ENCODE measurements at regions not wholly inside any gene's neighbourhood (a gene's known extent, or its start where the extent isn't known, plus 50 kb on each side); places are given as distances from the start of the nearest gene placed in this dataset.

DNA sequence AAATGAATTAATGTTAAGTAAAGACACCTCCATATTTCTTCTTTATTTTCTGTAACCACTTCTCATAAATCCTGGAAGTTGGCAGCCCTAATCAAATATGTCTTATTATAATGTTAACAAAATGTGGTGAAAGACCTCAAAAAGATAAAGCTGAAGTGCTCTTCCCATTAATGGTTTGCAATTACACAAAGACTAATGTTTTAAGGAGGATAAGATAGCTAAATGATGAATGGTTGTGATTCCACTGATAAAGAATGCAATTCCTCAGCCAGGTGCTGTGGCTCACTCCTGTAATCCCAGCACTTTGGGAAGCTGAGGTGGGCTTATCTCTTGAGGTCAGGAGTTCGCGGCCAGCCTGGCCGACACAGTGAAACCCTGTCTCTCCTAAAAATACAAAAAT lies 125.8 kb upstream of the SNX2 start:
- H3K36me3 Mint-ChIP-seq: no peaks in the 10 kb centered on the region
- no peaks in the 10 kb centered on the region for H3K9me3 Mint-ChIP-seq
- H3K27ac Mint-ChIP-seq: no peak overlapping the region
- H3K9me3 ChIP-seq (ENCODE audit: control insufficient read depth in 1 of 2, low read length in 2 of 2): no peaks in the 10 kb centered on the region
- no peaks in the 10 kb centered on the region for H3K27me3 ChIP-seq (ENCODE audit: insufficient read depth, low read length)
- no peak overlapping the region for H3K4me3 Mint-ChIP-seq
- no peak for DNase-seq
- ChIA-PET POLR2A (ENCODE audit: partially characterized antibody) (no interaction called here), CTCF (ENCODE audit: partially characterized antibody) (no interaction called here)
- H3K27ac ChIP-seq (ENCODE audit: low read depth, low read length): no peak overlapping the region
- no peaks in the 10 kb centered on the region for H3K27me3 Mint-ChIP-seq
- no peaks in the 10 kb centered on the region for H3K4me1 ChIP-seq (ENCODE audit: insufficient read depth, low read length)
- intact Hi-C loops (cut with micrococcal nuclease): no loop called here
- no peaks in the 10 kb centered on the region for H3K36me3 ChIP-seq (ENCODE audit: insufficient read depth, low read length)
- H3K4me1 Mint-ChIP-seq: no peaks in the 10 kb centered on the region
- H3K4me3 ChIP-seq (ENCODE audit: low read length in 2 of 2): no peak overlapping the region

DNA sequence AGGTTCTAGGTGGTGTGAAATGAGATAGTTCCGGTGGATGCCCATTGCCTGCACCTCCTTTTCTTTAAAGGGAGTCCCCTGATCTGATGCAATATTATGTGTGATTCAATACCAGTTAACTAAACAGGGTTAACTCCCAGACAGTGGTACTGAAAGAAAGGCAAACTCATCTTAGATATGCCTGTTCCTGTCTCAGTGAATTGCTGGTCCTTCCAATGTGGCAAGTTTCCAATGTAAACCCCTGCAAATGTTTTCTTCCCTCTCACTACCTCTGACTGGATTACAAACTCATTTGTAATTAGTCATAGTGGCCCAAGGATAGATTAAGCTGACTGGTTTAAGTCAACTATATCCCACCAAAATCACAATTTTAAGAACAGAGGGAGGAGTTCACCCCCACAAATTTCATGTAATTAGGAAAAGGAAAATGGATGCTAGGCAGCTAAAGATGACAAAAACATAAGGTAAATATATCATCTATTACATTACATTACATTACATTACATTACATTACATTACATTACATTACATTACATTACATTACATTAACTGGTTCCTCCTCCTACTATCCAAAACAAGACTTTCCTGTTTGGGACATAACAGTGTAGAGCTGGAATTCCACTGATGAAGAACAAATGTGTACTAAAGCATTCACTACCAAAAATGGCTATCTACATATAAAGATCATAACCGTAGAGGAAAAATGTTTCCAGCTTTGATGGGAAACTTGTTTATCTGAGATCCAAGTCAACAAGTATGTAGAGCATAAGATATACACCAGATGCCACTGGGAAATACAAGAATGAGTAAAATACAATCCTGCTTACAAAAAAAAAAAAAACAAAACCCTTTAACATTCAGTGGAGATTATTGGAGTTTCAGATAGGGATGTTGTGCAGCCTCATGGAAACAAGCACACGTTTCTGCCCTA lies 121.5 kb upstream of the SNX2 start:
- no peak overlapping the region for H3K4me3 ChIP-seq (ENCODE audit: low read length in 2 of 2)
- POLR2A ChIA-PET (ENCODE audit: partially characterized antibody): no interaction called here

DNA sequence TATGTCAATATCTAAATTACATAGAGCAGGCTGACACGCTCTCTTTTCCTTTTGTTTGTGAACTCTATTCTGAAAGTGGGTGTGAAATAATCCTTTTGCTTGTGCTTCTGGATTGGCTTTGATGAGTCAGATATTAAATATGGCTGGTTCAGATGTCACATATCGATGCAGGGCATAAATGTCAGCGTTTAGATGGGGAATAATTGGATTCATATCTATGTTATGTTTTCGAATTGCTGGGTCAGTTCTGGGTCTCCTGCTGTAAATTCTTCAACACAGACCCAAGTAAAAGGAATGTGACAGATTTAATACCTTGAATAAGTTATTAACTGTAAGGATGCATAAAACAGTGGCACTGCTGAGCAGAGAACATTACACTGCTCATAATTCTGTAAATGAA lies 118.7 kb upstream of the SNX2 start:
- Mint-ChIP-seq H3K4me3 (no peak overlapping the region), H3K27ac (no peak overlapping the region), H3K27me3 (peaks cover 2 to 4% of the 10 kb centered on the region in 2 donors), H3K9me3 (peaks cover 0 to 5% (median 0%) of the 10 kb centered on the region in 8 donors), H3K4me1 (no peaks in the 10 kb centered on the region), H3K36me3 (no peaks in the 10 kb centered on the region)
- Histone ChIP-seq H3K9me3 (ENCODE audit: control insufficient read depth in 1 of 2, low read length in 2 of 2) (no peaks in the 10 kb centered on the region), H3K36me3 (ENCODE audit: insufficient read depth, low read length) (no peaks in the 10 kb centered on the region), H3K4me3 (ENCODE audit: low read length in 2 of 2) (no peak overlapping the region), H3K4me1 (ENCODE audit: insufficient read depth, low read length) (no peaks in the 10 kb centered on the region), H3K27ac (ENCODE audit: low read depth, low read length) (no peak overlapping the region), H3K27me3 (ENCODE audit: insufficient read depth, low read length) (no peaks in the 10 kb centered on the region)
- no peak for DNase-seq
- ChIA-PET CTCF (ENCODE audit: partially characterized antibody) (no interaction called here), POLR2A (ENCODE audit: partially characterized antibody) (no interaction called here)
- intact Hi-C loops (cut with micrococcal nuclease): no loop called here

More for the DNA sequence above, 121.5 kb upstream of the SNX2 start:
- Histone ChIP-seq H3K4me1 (ENCODE audit: insufficient read depth, low read length) (no peaks in the 10 kb centered on the region), H3K27ac (ENCODE audit: low read depth, low read length) (no peak overlapping the region), H3K27me3 (ENCODE audit: insufficient read depth, low read length) (no peaks in the 10 kb centered on the region), H3K36me3 (ENCODE audit: insufficient read depth, low read length) (no peaks in the 10 kb centered on the region), H3K9me3 (ENCODE audit: control insufficient read depth in 1 of 2, low read length in 2 of 2) (no peaks in the 10 kb centered on the region)
- intact Hi-C loops (cut with micrococcal nuclease): no loop called here
- Mint-ChIP-seq H3K27ac (no peak overlapping the region), H3K4me1 (no peaks in the 10 kb centered on the region), H3K9me3 (peaks cover 0 to 4% (median 0%) of the 10 kb centered on the region in 8 donors), H3K27me3 (peaks cover 2 to 4% of the 10 kb centered on the region in 2 donors), H3K36me3 (no peaks in the 10 kb centered on the region), H3K4me3 (no peak overlapping the region)
- CTCF ChIA-PET (ENCODE audit: partially characterized antibody): interaction anchor here (0.7 kb wide), 1 partner anchor 331 kb away, joined by 4 read pairs; no protein-coding TSS in a partner anchor
- DNase-seq: no peak

DNA sequence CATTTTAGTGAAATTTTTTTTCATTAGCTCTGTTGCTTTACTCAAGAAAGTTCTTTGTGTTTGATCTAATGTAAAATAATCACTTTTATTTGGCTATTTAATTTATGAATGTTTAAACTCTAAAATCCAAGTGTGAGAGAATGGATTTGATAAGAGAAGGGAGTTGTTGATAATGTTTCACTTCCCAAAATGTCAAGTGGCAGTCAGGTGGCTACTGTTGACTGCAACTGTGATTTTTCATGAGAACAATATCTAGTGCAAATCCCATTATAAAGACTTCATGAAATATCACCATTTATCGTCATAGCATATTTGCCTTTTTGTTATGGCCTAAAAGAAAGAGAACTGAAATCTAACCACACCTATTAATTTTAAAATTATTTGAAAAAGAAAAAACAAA lies 118.3 kb upstream of the SNX2 start:
- H3K27ac Mint-ChIP-seq: no peak overlapping the region
- H3K27me3 Mint-ChIP-seq: peaks cover 2 to 4% of the 10 kb centered on the region in 2 donors
- ChIA-PET POLR2A (ENCODE audit: partially characterized antibody) (no interaction called here), CTCF (ENCODE audit: partially characterized antibody) (no interaction called here)
- H3K4me1 ChIP-seq (ENCODE audit: insufficient read depth, low read length): no peaks in the 10 kb centered on the region
- no peaks in the 10 kb centered on the region for H3K9me3 ChIP-seq (ENCODE audit: control insufficient read depth in 1 of 2, low read length in 2 of 2)
- no peak overlapping the region for H3K4me3 ChIP-seq (ENCODE audit: low read length in 2 of 2)
- no peaks in the 10 kb centered on the region for H3K4me1 Mint-ChIP-seq
- no peaks in the 10 kb centered on the region for H3K36me3 ChIP-seq (ENCODE audit: insufficient read depth, low read length)
- no peak for DNase-seq
- intact Hi-C loops (cut with micrococcal nuclease): no loop called here
- H3K27me3 ChIP-seq (ENCODE audit: insufficient read depth, low read length): no peaks in the 10 kb centered on the region
- H3K36me3 Mint-ChIP-seq: no peaks in the 10 kb centered on the region
- no peak overlapping the region for H3K4me3 Mint-ChIP-seq
- no peak overlapping the region for H3K27ac ChIP-seq (ENCODE audit: low read depth, low read length)
- H3K9me3 Mint-ChIP-seq: peaks cover 0 to 6% (median 0%) of the 10 kb centered on the region in 8 donors

DNA sequence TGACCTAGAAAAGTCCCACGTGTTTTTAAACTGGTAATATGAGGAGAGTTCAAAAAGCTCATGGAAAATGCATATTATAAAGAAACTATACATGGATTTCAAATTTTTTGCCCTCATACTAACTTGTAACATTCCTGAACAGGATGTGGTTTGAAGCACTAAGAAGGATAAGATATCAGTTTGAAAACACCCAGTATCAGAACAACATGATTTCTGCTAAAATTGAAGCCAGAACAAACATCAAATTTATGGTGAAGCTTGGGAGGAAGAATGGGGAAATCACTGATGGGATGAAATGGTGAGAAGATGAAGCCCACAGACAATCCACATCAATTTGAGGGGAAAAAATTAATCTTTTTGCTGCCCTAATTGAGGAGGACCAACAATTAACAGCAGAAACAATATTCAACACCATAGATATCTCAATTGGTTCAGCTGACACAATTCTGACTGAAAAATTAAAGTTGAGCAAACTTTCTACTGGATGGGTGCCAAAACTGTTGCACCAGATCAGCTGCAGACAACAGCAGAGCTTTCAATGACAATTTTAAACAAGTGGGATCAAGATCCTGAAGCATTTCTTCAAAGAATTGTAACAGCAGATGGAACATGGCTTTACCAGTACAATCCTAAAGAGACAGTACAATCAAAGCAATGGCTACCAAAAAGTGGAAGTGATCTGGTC lies 113.2 kb upstream of the SNX2 start:
- Mint-ChIP-seq H3K9me3 (peaks cover 0 to 9% (median 3%) of the 10 kb centered on the region in 8 donors), H3K4me1 (no peaks in the 10 kb centered on the region), H3K4me3 (no peak overlapping the region), H3K36me3 (no peaks in the 10 kb centered on the region), H3K27ac (no peak overlapping the region), H3K27me3 (peaks cover 0 to 4% of the 10 kb centered on the region in 2 donors)
- POLR2A ChIA-PET (ENCODE audit: partially characterized antibody): no interaction called here
- no peaks in the 10 kb centered on the region for H3K4me1 ChIP-seq (ENCODE audit: insufficient read depth, low read length)
- no peak overlapping the region for H3K27ac ChIP-seq (ENCODE audit: low read depth, low read length)
- intact Hi-C loops (cut with micrococcal nuclease): no loop called here
- H3K9me3 ChIP-seq (ENCODE audit: control insufficient read depth in 1 of 2, low read length in 2 of 2): no peaks in the 10 kb centered on the region
- CTCF ChIA-PET (ENCODE audit: partially characterized antibody): no interaction called here
- no peaks in the 10 kb centered on the region for H3K27me3 ChIP-seq (ENCODE audit: insufficient read depth, low read length)
- no peaks in the 10 kb centered on the region for H3K36me3 ChIP-seq (ENCODE audit: insufficient read depth, low read length)
- H3K4me3 ChIP-seq (ENCODE audit: low read length in 2 of 2): no peak overlapping the region
- no peak for DNase-seq

DNA sequence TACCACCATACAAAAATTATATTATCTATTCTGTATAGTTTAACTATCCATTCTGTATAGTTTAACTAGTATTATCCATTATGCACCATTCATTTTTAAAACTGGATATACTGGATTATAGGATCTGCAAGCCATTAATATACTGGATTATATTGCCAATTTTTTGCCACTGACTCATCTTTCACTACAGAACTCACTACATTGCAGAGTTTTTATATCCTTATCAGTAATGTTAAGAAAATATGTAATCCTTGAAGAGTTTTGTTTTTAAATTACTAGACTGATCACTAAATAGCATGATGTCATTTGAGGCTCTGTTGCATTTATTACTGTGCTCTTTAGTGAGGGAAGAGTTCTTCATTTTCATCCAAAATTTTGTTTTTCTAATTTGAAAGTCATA lies 109.8 kb upstream of the SNX2 start:
- no peaks in the 10 kb centered on the region for H3K36me3 Mint-ChIP-seq
- no peak overlapping the region for H3K4me3 ChIP-seq (ENCODE audit: low read length in 2 of 2)
- no peak overlapping the region for H3K27ac ChIP-seq (ENCODE audit: low read depth, low read length)
- H3K36me3 ChIP-seq (ENCODE audit: insufficient read depth, low read length): no peaks in the 10 kb centered on the region
- peaks cover 0 to 9% (median 5%) of the 10 kb centered on the region in 8 donors for H3K9me3 Mint-ChIP-seq
- ChIA-PET CTCF (ENCODE audit: partially characterized antibody) (no interaction called here), POLR2A (ENCODE audit: partially characterized antibody) (no interaction called here)
- H3K27me3 Mint-ChIP-seq: peaks cover 3 to 4% of the 10 kb centered on the region in 2 donors
- no peaks in the 10 kb centered on the region for H3K4me1 Mint-ChIP-seq
- no peaks in the 10 kb centered on the region for H3K27me3 ChIP-seq (ENCODE audit: insufficient read depth, low read length)
- H3K4me1 ChIP-seq (ENCODE audit: insufficient read depth, low read length): no peaks in the 10 kb centered on the region
- no peak overlapping the region for H3K27ac Mint-ChIP-seq
- intact Hi-C loops (cut with micrococcal nuclease): no loop called here
- no peak overlapping the region for H3K4me3 Mint-ChIP-seq
- no peak for DNase-seq
- H3K9me3 ChIP-seq (ENCODE audit: control insufficient read depth in 1 of 2, low read length in 2 of 2): no peaks in the 10 kb centered on the region

DNA sequence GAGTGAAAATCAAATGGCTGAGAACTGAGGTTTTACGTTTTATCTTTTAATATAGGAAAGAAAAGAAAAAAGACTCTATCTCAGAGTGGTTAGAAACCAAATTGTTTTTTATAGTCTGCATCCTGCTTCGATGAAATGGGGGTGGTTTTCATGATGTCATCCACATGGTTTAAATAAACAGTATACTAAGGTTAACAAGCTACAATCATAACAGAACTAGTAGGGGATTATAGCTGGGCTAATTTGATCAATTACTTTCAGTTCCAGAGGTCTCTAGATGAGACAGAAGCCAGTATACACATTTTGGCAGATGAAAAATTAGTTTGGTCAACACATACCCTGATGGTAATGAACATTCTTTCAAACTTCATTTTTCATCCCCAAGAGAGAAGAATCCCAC lies 106.3 kb upstream of the SNX2 start:
- Mint-ChIP-seq H3K36me3 (no peaks in the 10 kb centered on the region), H3K9me3 (peaks cover 0 to 17% (median 6%) of the 10 kb centered on the region in 8 donors), H3K4me3 (no peak overlapping the region), H3K27me3 (peaks cover 3 to 8% of the 10 kb centered on the region in 2 donors), H3K4me1 (no peaks in the 10 kb centered on the region), H3K27ac (no peak overlapping the region)
- ChIA-PET POLR2A (ENCODE audit: partially characterized antibody) (no interaction called here), CTCF (ENCODE audit: partially characterized antibody) (no interaction called here)
- intact Hi-C loops (cut with micrococcal nuclease): no loop called here
- DNase-seq: no peak
- Histone ChIP-seq H3K4me1 (ENCODE audit: insufficient read depth, low read length) (no peaks in the 10 kb centered on the region), H3K27ac (ENCODE audit: low read depth, low read length) (no peak overlapping the region), H3K27me3 (ENCODE audit: insufficient read depth, low read length) (no peaks in the 10 kb centered on the region), H3K36me3 (ENCODE audit: insufficient read depth, low read length) (no peaks in the 10 kb centered on the region), H3K9me3 (ENCODE audit: control insufficient read depth in 1 of 2, low read length in 2 of 2) (no peaks in the 10 kb centered on the region), H3K4me3 (ENCODE audit: low read length in 2 of 2) (no peak overlapping the region)

All from CD4-positive, alpha-beta memory T cell (primary cell).